GM23248 (cell line): ENCODE measurements at regions not wholly inside any gene's neighbourhood (a gene's known extent, or its start where the extent isn't known, plus 50 kb on each side); places are given as distances from the start of the nearest gene placed in this dataset.

Experiments
- DNase-seq: peaks from one replicate; pipeline ENCODE4 v3.0.0-alpha.2; 2015
- H2AFZ ChIP-seq: fragments of 200-600 bp; sonication (generic); 2 replicates; pipeline ENCODE4 v1.6.1; 2016; ENCODE audit warnings: antibody characterized with exemption
- H3F3A ChIP-seq: fragments of 200-600 bp; sonication (generic); 2 replicates; pipeline ENCODE4 v1.6.1; 2016; ENCODE audit warnings: mild to moderate bottlenecking, antibody characterized with exemption, mixed run types; ENCODE audit not compliant: insufficient read depth
- H3K27ac ChIP-seq: fragments of 200-600 bp; sonication (generic); 2 replicates; pipeline ENCODE4 v1.5.1; 2016; ENCODE audit warnings: mild to moderate bottlenecking
- H3K27me3 ChIP-seq: fragments of 200-600 bp; sonication (generic); replicated peaks from 2 replicates; pipeline ENCODE4 v1.6.1; 2016; ENCODE audit warnings: mild to moderate bottlenecking; ENCODE audit not compliant: insufficient read depth
- H3K36me3 ChIP-seq: fragments of 200-600 bp; sonication (generic); 2 replicates; pipeline ENCODE4 v1.6.1; 2016; ENCODE audit warnings: low read depth, mild to moderate bottlenecking
- H3K4me1 ChIP-seq: fragments of 200-600 bp; sonication (generic); 2 replicates; pipeline ENCODE4 v1.6.1; 2016; ENCODE audit warnings: mild to moderate bottlenecking; ENCODE audit not compliant: insufficient read depth
- H3K4me2 ChIP-seq: fragments of 200-600 bp; sonication (generic); one replicate; pipeline ENCODE4 v1.6.1; 2016; ENCODE audit warnings: mild to moderate bottlenecking; ENCODE audit not compliant: unreplicated experiment
- H3K4me3 ChIP-seq: fragments of 200-600 bp; sonication (generic); 2 replicates; pipeline ENCODE4 v1.5.1; 2016; ENCODE audit warnings: mild to moderate bottlenecking
- H3K79me2 ChIP-seq: fragments of 200-600 bp; sonication (generic); 2 replicates; pipeline ENCODE4 v1.6.1; 2016; ENCODE audit warnings: mild to moderate bottlenecking; ENCODE audit not compliant: insufficient read depth
- H3K9ac ChIP-seq: fragments of 200-600 bp; sonication (generic); 2 replicates; pipeline ENCODE4 v1.6.1; 2016; ENCODE audit warnings: mild to moderate bottlenecking
- H3K9me2 ChIP-seq: fragments of 200-600 bp; sonication (generic); 2 replicates; pipeline ENCODE4 v1.6.1; 2016; ENCODE audit warnings: mixed run types, mild to moderate bottlenecking, moderate library complexity; ENCODE audit not compliant: insufficient read depth
- H3K9me3 ChIP-seq: fragments of 200-600 bp; sonication (generic); one replicate; pipeline ENCODE4 v1.6.1; 2017; ENCODE audit warnings: low read depth
- H4K20me1 ChIP-seq: fragments of 200-600 bp; sonication (generic); 2 replicates; pipeline ENCODE4 v1.6.0; 2016; ENCODE audit not compliant: insufficient read depth
- EZH2 ChIP-seq: fragments of 200-600 bp; sonication (generic); IDR thresholded peaks from 2 replicates; pipeline ENCODE4 v1.6.1; 2018; ENCODE audit warnings: antibody characterized with exemption, mild to moderate bottlenecking; ENCODE audit not compliant: insufficient read depth, poor library complexity, severe bottlenecking
- EZH2phosphoT487 ChIP-seq: fragments of 200-600 bp; sonication (generic); IDR thresholded peaks from 2 replicates; pipeline ENCODE4 v1.6.1; 2018; ENCODE audit warnings: antibody characterized with exemption, moderate library complexity, mild to moderate bottlenecking, low read depth; ENCODE audit not compliant: insufficient read depth
- WGBS, 2 experiments: methylation state at CpG; one replicate each; pipeline ENCODE4 v1.1.6; 2015 to 2017; ENCODE audit warnings: low lambda C conversion rate in 2 of 2, low coverage in 1 of 2; ENCODE audit errors: missing lambda C conversion rate in 2 of 2; 5-methylcytosine and 5-hydroxymethylcytosine counted together
- in situ Hi-C: fragments of 300-500 bp; cut with MboI; formaldehyde crosslinking; loops from 2 replicates; pipeline ENCODE4 v1.15.0; 2020

DNA sequence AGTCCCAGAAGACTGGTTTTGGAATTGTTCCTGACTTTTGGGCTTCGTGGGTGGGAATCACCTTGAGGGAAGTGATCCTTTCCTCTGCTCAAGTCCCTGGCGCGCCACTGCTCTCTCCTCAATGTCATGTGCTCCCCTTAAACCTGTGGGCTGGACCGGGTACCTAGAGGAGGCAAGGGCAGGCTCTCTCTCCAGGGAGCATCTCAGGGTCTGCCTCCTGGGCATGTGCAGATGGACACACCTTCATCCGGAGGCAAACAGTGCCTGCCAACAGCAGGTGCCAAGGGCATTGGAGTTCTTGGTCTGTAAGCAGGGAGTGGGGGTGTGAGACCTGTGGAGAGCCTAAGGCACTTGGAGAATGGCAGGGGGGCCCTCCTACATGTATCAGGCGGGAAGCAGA is 142.6 kb downstream of the INHBB start:
- no peaks in the 10 kb centered on the region for H3K27me3 ChIP-seq
- no peaks in the 10 kb centered on the region for H3K9me2 ChIP-seq
- no peak for DNase-seq
- in situ Hi-C loops = no loop called here
- H2AFZ ChIP-seq = no peak overlapping the region
- no peaks in the 10 kb centered on the region for H3F3A ChIP-seq
- H3K27ac ChIP-seq = no peak overlapping the region
- TF ChIP-seq EZH2 = no peak
- TF ChIP-seq EZH2phosphoT487 = no peak
- no peaks in the 10 kb centered on the region for H3K36me3 ChIP-seq
- H3K9me3 ChIP-seq = no peaks in the 10 kb centered on the region
- no peaks in the 10 kb centered on the region for H3K79me2 ChIP-seq
- H3K4me2 ChIP-seq = no peak overlapping the region
- H4K20me1 ChIP-seq = no peaks in the 10 kb centered on the region
- H3K4me1 ChIP-seq = no peaks in the 10 kb centered on the region
- no peak overlapping the region for H3K4me3 ChIP-seq
- H3K9ac ChIP-seq = no peak overlapping the region
- 71% methylated on average over 6 of the region's 6 CpGs for WGBS, 2 experiments

DNA sequence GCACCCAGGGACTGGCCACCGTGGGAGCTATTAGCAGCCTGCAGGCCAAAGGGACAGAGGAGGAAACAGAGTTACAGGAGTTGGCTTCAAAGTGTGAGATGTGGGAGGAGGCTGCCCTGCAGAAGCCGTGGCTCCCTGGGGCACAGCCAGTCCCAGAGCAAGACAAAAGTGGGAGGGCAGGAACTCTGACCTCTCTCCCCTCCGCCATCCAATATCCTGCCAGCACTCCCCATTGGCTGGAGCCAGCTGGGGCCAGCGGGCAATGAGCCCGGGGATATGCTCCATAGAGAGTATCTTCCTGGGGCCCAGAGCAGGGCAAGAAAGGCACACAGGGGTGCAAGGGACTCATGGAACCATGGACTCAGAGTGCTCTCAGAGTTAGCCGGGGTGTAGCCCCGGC is 143.1 kb downstream of the INHBB start:
- H3K4me3 ChIP-seq = no peak overlapping the region
- no peak overlapping the region for H3K4me2 ChIP-seq
- H3F3A ChIP-seq = no peaks in the 10 kb centered on the region
- DNase-seq = no peak
- H3K36me3 ChIP-seq = no peaks in the 10 kb centered on the region
- TF ChIP-seq EZH2 (no peak), EZH2phosphoT487 (no peak)
- H3K79me2 ChIP-seq = no peaks in the 10 kb centered on the region
- no peaks in the 10 kb centered on the region for H4K20me1 ChIP-seq
- no peaks in the 10 kb centered on the region for H3K27me3 ChIP-seq
- H3K9ac ChIP-seq = no peak overlapping the region
- WGBS, 2 experiments = 61% methylated on average over 7 of the region's 7 CpGs
- no peaks in the 10 kb centered on the region for H3K9me2 ChIP-seq
- in situ Hi-C loops = no loop called here
- H3K27ac ChIP-seq = no peak overlapping the region
- no peaks in the 10 kb centered on the region for H3K9me3 ChIP-seq
- H2AFZ ChIP-seq = no peak overlapping the region
- no peaks in the 10 kb centered on the region for H3K4me1 ChIP-seq

DNA sequence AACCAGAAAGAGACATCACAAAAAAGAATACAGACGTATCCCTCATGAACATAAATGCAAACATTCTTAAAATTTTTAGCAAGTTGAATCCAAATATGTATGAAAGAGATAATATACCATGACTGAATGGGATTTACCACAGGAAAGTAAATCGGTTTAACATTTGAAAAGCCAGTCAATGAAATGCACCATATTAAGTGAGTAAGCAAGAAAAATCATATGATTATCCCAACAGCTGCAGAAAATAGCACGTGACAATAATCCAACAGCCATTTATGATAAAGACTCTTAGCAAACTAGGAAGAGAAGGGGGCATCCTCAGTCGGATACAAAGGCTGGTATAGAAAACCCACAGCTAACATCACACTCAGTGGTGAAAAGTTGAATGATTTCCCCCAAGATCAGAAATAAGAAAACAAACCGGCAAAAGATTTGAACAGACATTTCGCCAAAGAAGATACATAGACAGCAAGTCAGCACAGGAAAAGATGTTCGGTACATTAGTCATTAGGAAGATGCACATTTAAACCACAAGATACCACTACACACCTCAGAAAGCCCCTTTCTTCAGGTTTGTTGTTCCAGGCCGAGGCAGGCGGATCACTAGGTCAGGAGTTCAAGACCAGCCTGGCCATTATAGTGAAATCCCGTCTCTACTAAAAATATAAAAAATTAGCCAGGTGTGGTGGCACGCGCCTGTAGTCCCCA is 144.3 kb downstream of the INHBB start:
- no peaks in the 10 kb centered on the region for H3K36me3 ChIP-seq
- H3K9ac ChIP-seq = no peak overlapping the region
- no peak overlapping the region for H3K27ac ChIP-seq
- H4K20me1 ChIP-seq = no peaks in the 10 kb centered on the region
- no peaks in the 10 kb centered on the region for H3K4me1 ChIP-seq
- 86 to 88% methylated on average over 12 of the region's 12 CpGs for WGBS, 2 experiments
- H3K9me2 ChIP-seq = no peaks in the 10 kb centered on the region
- TF ChIP-seq EZH2phosphoT487 (no peak), EZH2 (no peak)
- no peaks in the 10 kb centered on the region for H3K79me2 ChIP-seq
- no peak overlapping the region for H2AFZ ChIP-seq
- H3K9me3 ChIP-seq = no peaks in the 10 kb centered on the region
- in situ Hi-C loops = no loop called here
- no peak for DNase-seq
- no peaks in the 10 kb centered on the region for H3F3A ChIP-seq
- H3K4me2 ChIP-seq = no peak overlapping the region
- H3K27me3 ChIP-seq = no peaks in the 10 kb centered on the region
- H3K4me3 ChIP-seq = no peak overlapping the region

DNA sequence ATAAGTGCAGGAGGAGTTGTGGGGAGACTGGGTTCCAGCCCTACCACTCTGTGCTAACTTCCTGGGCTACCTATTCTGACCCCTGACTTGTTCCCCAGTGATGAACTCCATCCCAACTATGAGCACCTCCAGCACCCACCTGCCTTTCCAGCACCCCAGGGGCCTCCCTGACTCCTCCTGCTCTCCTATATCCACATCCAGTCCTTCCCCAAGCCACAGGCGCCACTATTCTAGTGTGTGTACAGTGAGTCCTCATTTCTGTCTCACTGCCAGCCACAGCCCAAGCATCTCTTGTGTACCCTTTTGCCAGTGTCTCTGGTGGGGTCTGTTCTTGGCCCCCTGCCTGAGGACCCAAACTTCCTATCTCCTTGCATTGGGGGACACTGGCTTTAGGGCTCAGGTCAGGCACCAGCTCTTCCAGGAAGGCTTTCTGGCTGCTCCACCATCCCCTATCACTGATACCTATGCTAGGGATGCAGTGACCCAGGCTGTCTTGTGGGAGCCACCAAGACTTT is 145.2 kb downstream of the INHBB start:
- Histone ChIP-seq H3K4me3 (no peak overlapping the region), H3K9ac (no peak overlapping the region), H2AFZ (no peak overlapping the region), H3K79me2 (no peaks in the 10 kb centered on the region), H3F3A (no peaks in the 10 kb centered on the region), H3K27me3 (no peaks in the 10 kb centered on the region), H4K20me1 (no peaks in the 10 kb centered on the region), H3K9me2 (no peaks in the 10 kb centered on the region), H3K9me3 (no peaks in the 10 kb centered on the region), H3K27ac (no peak overlapping the region), H3K36me3 (no peaks in the 10 kb centered on the region), H3K4me2 (no peak overlapping the region), H3K4me1 (no peaks in the 10 kb centered on the region)
- no peak for DNase-seq
- 90 to 100% methylated on average over 1 of the region's 1 CpG for WGBS, 2 experiments
- no peak for TF ChIP-seq EZH2
- TF ChIP-seq EZH2phosphoT487 = no peak
- in situ Hi-C loops = no loop called here

DNA sequence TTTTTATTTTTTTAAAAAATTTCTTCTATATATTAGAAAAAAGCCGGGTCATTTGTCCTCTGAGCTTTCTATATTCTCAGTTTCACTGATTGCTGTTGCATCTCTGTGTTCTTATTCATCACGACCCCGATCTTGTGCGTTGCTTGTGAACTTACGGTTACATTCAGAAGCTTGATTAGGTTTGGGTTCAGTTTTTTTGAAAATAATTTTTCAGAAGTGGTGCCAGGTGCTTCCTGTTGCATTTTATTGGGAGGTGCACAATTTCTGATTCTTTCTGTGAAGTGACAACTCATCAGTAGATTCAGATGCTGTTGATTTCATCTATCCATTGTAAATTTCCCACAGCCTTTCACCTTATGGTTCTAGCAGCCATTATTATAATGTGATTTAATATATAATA is 147.3 kb downstream of the INHBB start:
- in situ Hi-C loops = no loop called here

More for the DNA sequence above, 147.3 kb downstream of the INHBB start:
- Histone ChIP-seq H3K4me2 (no peak overlapping the region), H2AFZ (no peak overlapping the region), H3K36me3 (no peaks in the 10 kb centered on the region), H3K9me3 (no peaks in the 10 kb centered on the region), H3K27ac (no peak overlapping the region), H3K4me1 (no peaks in the 10 kb centered on the region), H3K79me2 (no peaks in the 10 kb centered on the region), H3K9me2 (no peaks in the 10 kb centered on the region), H3K27me3 (no peaks in the 10 kb centered on the region), H4K20me1 (no peaks in the 10 kb centered on the region), H3K4me3 (no peak overlapping the region), H3F3A (no peaks in the 10 kb centered on the region), H3K9ac (no peak overlapping the region)
- TF ChIP-seq EZH2phosphoT487 = no peak
- TF ChIP-seq EZH2 = no peak
- no peak for DNase-seq
- WGBS, 2 experiments = 87 to 91% methylated on average over 5 of the region's 5 CpGs
